Type B pancreatic cell (in vitro differentiated cells): ENCODE measurements at regions not wholly inside any gene's neighbourhood (a gene's known extent, or its start where the extent isn't known, plus 50 kb on each side); places are given as distances from the start of the nearest gene placed in this dataset.

ENCODE experiments used
- DNase-seq: peaks from one replicate; pipeline ENCODE4 v3.0.0; 2021; ENCODE audit warnings: mixed read lengths; ENCODE audit not compliant: unreplicated experiment; ENCODE audit errors: extremely low spot score
- H3K27ac Mint-ChIP-seq: 2 replicates; pipeline ENCODE4 v1.8.0; 2021; ENCODE audit warnings: mild to moderate bottlenecking, mixed read lengths
- H3K27me3 Mint-ChIP-seq: 2 replicates; pipeline ENCODE4 v1.8.0; 2021; ENCODE audit warnings: mixed read lengths
- H3K36me3 Mint-ChIP-seq: 2 replicates; pipeline ENCODE4 v1.8.0; 2021; ENCODE audit warnings: mixed read lengths
- H3K4me1 Mint-ChIP-seq: one replicate; pipeline ENCODE4 v1.8.0; 2021; ENCODE audit warnings: mixed read lengths; ENCODE audit not compliant: unreplicated experiment
- H3K4me3 Mint-ChIP-seq: 2 replicates; pipeline ENCODE4 v1.8.0; 2021; ENCODE audit warnings: mild to moderate bottlenecking, mixed read lengths
- H3K9me3 Mint-ChIP-seq: 2 replicates; pipeline ENCODE4 v1.8.0; 2021; ENCODE audit warnings: mixed read lengths
- CTCF ChIP-seq: fragments of 200-600 bp; sonication (generic); conservative IDR thresholded peaks from 2 replicates; pipeline ENCODE4 v1.5.0; 2021; ENCODE audit warnings: antibody characterized with exemption, mild to moderate bottlenecking

- TF ChIP-seq CTCF: no peak
- Mint-ChIP-seq H3K4me1 (peaks cover 7% of the 10 kb centered on the region), H3K27ac (no peak overlapping the region), H3K36me3 (peaks cover 4% of the 10 kb centered on the region), H3K4me3 (no peak overlapping the region), H3K9me3 (peaks cover 7% of the 10 kb centered on the region), H3K27me3 (no peaks in the 10 kb centered on the region)
- DNase-seq: no peak
Observed at GRCh38 chr3:31057891-31058290, 163.4 kb upstream of the GADL1 start.

GRCh38 chr3:31064021-31064420, 169.6 kb upstream of the GADL1 start:
- Mint-ChIP-seq H3K36me3 (peaks cover 4% of the 10 kb centered on the region), H3K4me3 (no peak overlapping the region), H3K27ac (no peak overlapping the region), H3K4me1 (peaks cover 22% of the 10 kb centered on the region), H3K27me3 (no peaks in the 10 kb centered on the region), H3K9me3 (peaks cover 21% of the 10 kb centered on the region)
- DNase-seq: no peak
- TF ChIP-seq CTCF: no peak

GRCh38 chr3:31065765-31066164, 171.3 kb upstream of the GADL1 start:
- H3K4me1 Mint-ChIP-seq: peaks cover 22% of the 10 kb centered on the region
- H3K27me3 Mint-ChIP-seq: no peaks in the 10 kb centered on the region
- TF ChIP-seq CTCF: no peak
- H3K4me3 Mint-ChIP-seq: no peak overlapping the region
- no peak for DNase-seq
- H3K9me3 Mint-ChIP-seq: peaks cover 25% of the 10 kb centered on the region
- H3K27ac Mint-ChIP-seq: no peak overlapping the region
- peaks cover under 1% of the 10 kb centered on the region for H3K36me3 Mint-ChIP-seq

GRCh38 chr3:31067004-31067403, 172.5 kb upstream of the GADL1 start:
- H3K4me3 Mint-ChIP-seq: peak overlapping the region; percentile 53
- peaks cover 19% of the 10 kb centered on the region for H3K4me1 Mint-ChIP-seq
- TF ChIP-seq CTCF: no peak
- H3K9me3 Mint-ChIP-seq: peaks cover 26% of the 10 kb centered on the region
- H3K27me3 Mint-ChIP-seq: no peaks in the 10 kb centered on the region
- H3K27ac Mint-ChIP-seq: peak overlapping the region; percentile 57
- no peaks in the 10 kb centered on the region for H3K36me3 Mint-ChIP-seq
- DNase-seq: no peak

- H3K4me1 Mint-ChIP-seq: peaks cover 7% of the 10 kb centered on the region
- no peak for TF ChIP-seq CTCF
- DNase-seq: no peak
- H3K36me3 Mint-ChIP-seq: no peaks in the 10 kb centered on the region
- H3K4me3 Mint-ChIP-seq: no peak overlapping the region
- H3K27ac Mint-ChIP-seq: no peak overlapping the region
- H3K27me3 Mint-ChIP-seq: peaks cover under 1% of the 10 kb centered on the region
- H3K9me3 Mint-ChIP-seq: peaks cover 11% of the 10 kb centered on the region
Observed at GRCh38 chr3:31075471-31075870, 181.0 kb upstream of the GADL1 start.

GRCh38 chr3:31075876-31076275, 181.4 kb upstream of the GADL1 start:
- no peak for TF ChIP-seq CTCF
- Mint-ChIP-seq H3K27ac (no peak overlapping the region), H3K27me3 (peaks cover 3% of the 10 kb centered on the region), H3K36me3 (no peaks in the 10 kb centered on the region), H3K4me1 (peaks cover 7% of the 10 kb centered on the region), H3K9me3 (peaks cover 8% of the 10 kb centered on the region), H3K4me3 (no peak overlapping the region)
- no peak for DNase-seq
